AG09309 (cell line): ENCODE measurements at regions not wholly inside any gene's neighbourhood (a gene's known extent, or its start where the extent isn't known, plus 50 kb on each side); places are given as distances from the start of the nearest gene placed in this dataset.

Experiments used
- DNase-seq: peaks from one replicate; pipeline ENCODE4 v3.0.0-alpha.2; 2010; ENCODE audit warnings: low read depth
- H3K4me3 ChIP-seq: 2 replicates; pipeline ENCODE4 v1.5.1; 2011; ENCODE audit warnings: mild to moderate bottlenecking, low read depth, low read length, moderate library complexity; ENCODE audit not compliant: control insufficient read depth
- CTCF ChIP-seq: IDR thresholded peaks from 2 replicates; pipeline ENCODE4 v1.5.1; 2011; ENCODE audit warnings: mild to moderate bottlenecking, low read depth, low read length, inconsistent platforms; ENCODE audit not compliant: insufficient read depth, control insufficient read depth; ENCODE audit errors: missing control alignments

- TF ChIP-seq CTCF, result no peak
- DNase-seq, result no peak
- no peak overlapping the region for H3K4me3 ChIP-seq
These were observed 314.3 kb downstream of the SOX9 start for GRCh38 chr17:72434991-72435618.

- no peak for DNase-seq
- no peak for TF ChIP-seq CTCF
- H3K4me3 ChIP-seq, result no peak overlapping the region
These were observed 318.0 kb downstream of the SOX9 start for GRCh38 chr17:72438783-72439182.

GRCh38 chr17:72439893-72440502 is 319.2 kb downstream of the SOX9 start:
- no peak for TF ChIP-seq CTCF
- H3K4me3 ChIP-seq, result no peak overlapping the region
- no peak for DNase-seq

GRCh38 chr17:72440961-72441360 is 320.1 kb downstream of the SOX9 start:
- no peak overlapping the region for H3K4me3 ChIP-seq
- TF ChIP-seq CTCF, result no peak
- no peak for DNase-seq

- TF ChIP-seq CTCF, result no peak
These were observed 321.1 kb downstream of the SOX9 start for GRCh38 chr17:72441909-72442308.

GRCh38 chr17:72444517-72445054 is 323.8 kb downstream of the SOX9 start:
- H3K4me3 ChIP-seq, result no peak overlapping the region
- no peak for DNase-seq
- no peak for TF ChIP-seq CTCF

More at GRCh38 chr17:72441909-72442308, 321.1 kb downstream of the SOX9 start:
- no peak for DNase-seq
- no peak overlapping the region for H3K4me3 ChIP-seq
